HL-60 (cell line): ENCODE measurements at regions not wholly inside any gene's neighbourhood (a gene's known extent, or its start where the extent isn't known, plus 50 kb on each side); places are given as distances from the start of the nearest gene placed in this dataset.

Source experiments
- CTCF ChIP-seq: IDR thresholded peaks from one replicate; pipeline ENCODE4 v1.5.1; 2011; ENCODE audit warnings: low read length, control low read depth, inconsistent platforms; ENCODE audit not compliant: insufficient read depth
- POLR2AphosphoS5 ChIP-seq: IDR thresholded peaks from 2 replicates; pipeline ENCODE4 v1.6.1; 2012; ENCODE audit warnings: low read depth
- SPI1 ChIP-seq: IDR thresholded peaks from 2 replicates; pipeline ENCODE4 v1.6.1; 2012; ENCODE audit warnings: low read depth, mild to moderate bottlenecking, borderline replicate concordance
- TF ChIP-seq, protein P1 (sequence below): IDR thresholded peaks from 2 replicates; pipeline ENCODE4 v1.6.1; 2012; ENCODE audit warnings: low read depth; ENCODE audit not compliant: insufficient replicate concordance

- TF ChIP-seq CTCF (no peak), POLR2AphosphoS5 (no peak), SPI1 (no peak)
- TF ChIP-seq, protein P1, sequence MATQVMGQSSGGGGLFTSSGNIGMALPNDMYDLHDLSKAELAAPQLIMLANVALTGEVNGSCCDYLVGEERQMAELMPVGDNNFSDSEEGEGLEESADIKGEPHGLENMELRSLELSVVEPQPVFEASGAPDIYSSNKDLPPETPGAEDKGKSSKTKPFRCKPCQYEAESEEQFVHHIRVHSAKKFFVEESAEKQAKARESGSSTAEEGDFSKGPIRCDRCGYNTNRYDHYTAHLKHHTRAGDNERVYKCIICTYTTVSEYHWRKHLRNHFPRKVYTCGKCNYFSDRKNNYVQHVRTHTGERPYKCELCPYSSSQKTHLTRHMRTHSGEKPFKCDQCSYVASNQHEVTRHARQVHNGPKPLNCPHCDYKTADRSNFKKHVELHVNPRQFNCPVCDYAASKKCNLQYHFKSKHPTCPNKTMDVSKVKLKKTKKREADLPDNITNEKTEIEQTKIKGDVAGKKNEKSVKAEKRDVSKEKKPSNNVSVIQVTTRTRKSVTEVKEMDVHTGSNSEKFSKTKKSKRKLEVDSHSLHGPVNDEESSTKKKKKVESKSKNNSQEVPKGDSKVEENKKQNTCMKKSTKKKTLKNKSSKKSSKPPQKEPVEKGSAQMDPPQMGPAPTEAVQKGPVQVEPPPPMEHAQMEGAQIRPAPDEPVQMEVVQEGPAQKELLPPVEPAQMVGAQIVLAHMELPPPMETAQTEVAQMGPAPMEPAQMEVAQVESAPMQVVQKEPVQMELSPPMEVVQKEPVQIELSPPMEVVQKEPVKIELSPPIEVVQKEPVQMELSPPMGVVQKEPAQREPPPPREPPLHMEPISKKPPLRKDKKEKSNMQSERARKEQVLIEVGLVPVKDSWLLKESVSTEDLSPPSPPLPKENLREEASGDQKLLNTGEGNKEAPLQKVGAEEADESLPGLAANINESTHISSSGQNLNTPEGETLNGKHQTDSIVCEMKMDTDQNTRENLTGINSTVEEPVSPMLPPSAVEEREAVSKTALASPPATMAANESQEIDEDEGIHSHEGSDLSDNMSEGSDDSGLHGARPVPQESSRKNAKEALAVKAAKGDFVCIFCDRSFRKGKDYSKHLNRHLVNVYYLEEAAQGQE, result no peak
Observed at GRCh38 chr9:108750661-108751215, 105.0 kb downstream of the ACTL7B start.
